WERI-Rb-1 (cell line): ENCODE measurements at regions not wholly inside any gene's neighbourhood (a gene's known extent, or its start where the extent isn't known, plus 50 kb on each side); places are given as distances from the start of the nearest gene placed in this dataset.

Source experiments
- DNase-seq: peaks from one replicate; pipeline ENCODE4 v3.0.0-alpha.2; 2020
- H3K27ac ChIP-seq: fragments of 250-450 bp; sonication (Bioruptor Pico); 2 replicates; pipeline ENCODE4 v1.5.1; 2020; ENCODE audit warnings: mild to moderate bottlenecking, moderate library complexity
- H3K27me3 ChIP-seq: fragments of 250-450 bp; sonication (Bioruptor Pico); 2 replicates; pipeline ENCODE4 v1.5.1; 2021; ENCODE audit warnings: mild to moderate bottlenecking, low read depth, moderate library complexity; ENCODE audit not compliant: insufficient read depth, severe bottlenecking
- H3K36me3 ChIP-seq: fragments of 250-450 bp; sonication (Bioruptor Pico); 2 replicates; pipeline ENCODE4 v1.5.1; 2020; ENCODE audit warnings: mild to moderate bottlenecking, moderate library complexity
- H3K4me3 ChIP-seq: 2 replicates; pipeline ENCODE4 v1.5.1; 2011; ENCODE audit warnings: low read depth, mild to moderate bottlenecking, control low read depth, low read length
- H3K9me3 ChIP-seq: fragments of 250-450 bp; sonication (Bioruptor Pico); 2 replicates; pipeline ENCODE4 v1.5.1; 2021; ENCODE audit warnings: mild to moderate bottlenecking, moderate library complexity; ENCODE audit not compliant: severe bottlenecking
- CTCF ChIP-seq: IDR thresholded peaks from 2 replicates; pipeline ENCODE4 v1.5.1; 2011; ENCODE audit warnings: low read depth, mild to moderate bottlenecking, control low read depth, inconsistent platforms, low read length

GRCh38 chr2:184463866-184464248 is 134.5 kb upstream of the ZNF804A start:
- no peak overlapping the region for H3K4me3 ChIP-seq
- H3K36me3 ChIP-seq: no peaks in the 10 kb centered on the region
- no peak for DNase-seq
- H3K27me3 ChIP-seq: no peaks in the 10 kb centered on the region
- H3K9me3 ChIP-seq: no peaks in the 10 kb centered on the region
- no peak overlapping the region for H3K27ac ChIP-seq
- TF ChIP-seq CTCF: no peak

- Histone ChIP-seq H3K9me3 (no peaks in the 10 kb centered on the region), H3K27ac (no peak overlapping the region), H3K36me3 (no peaks in the 10 kb centered on the region), H3K27me3 (no peaks in the 10 kb centered on the region), H3K4me3 (no peak overlapping the region)
- no peak for TF ChIP-seq CTCF
- DNase-seq: no peak
These were observed 129.5 kb upstream of the ZNF804A start for GRCh38 chr2:184468826-184469225.

- H3K4me3 ChIP-seq: no peak overlapping the region
These were observed 125.8 kb upstream of the ZNF804A start for GRCh38 chr2:184472481-184472880.

GRCh38 chr2:184481865-184482264 is 116.5 kb upstream of the ZNF804A start:
- no peak for DNase-seq
- TF ChIP-seq CTCF: no peak

More at GRCh38 chr2:184472481-184472880, 125.8 kb upstream of the ZNF804A start:
- Histone ChIP-seq H3K27me3 (no peaks in the 10 kb centered on the region), H3K36me3 (no peaks in the 10 kb centered on the region), H3K27ac (no peak overlapping the region), H3K9me3 (no peaks in the 10 kb centered on the region)
- DNase-seq: no peak
- no peak for TF ChIP-seq CTCF

GRCh38 chr2:184498936-184499335 is 99.4 kb upstream of the ZNF804A start:
- Histone ChIP-seq H3K27me3 (no peaks in the 10 kb centered on the region), H3K9me3 (no peaks in the 10 kb centered on the region), H3K27ac (no peak overlapping the region), H3K36me3 (no peaks in the 10 kb centered on the region), H3K4me3 (no peak overlapping the region)
- no peak for TF ChIP-seq CTCF
- DNase-seq: no peak

More at GRCh38 chr2:184481865-184482264, 116.5 kb upstream of the ZNF804A start:
- Histone ChIP-seq H3K36me3 (no peaks in the 10 kb centered on the region), H3K27me3 (no peaks in the 10 kb centered on the region), H3K4me3 (no peak overlapping the region), H3K27ac (no peak overlapping the region), H3K9me3 (no peaks in the 10 kb centered on the region)

DNA sequence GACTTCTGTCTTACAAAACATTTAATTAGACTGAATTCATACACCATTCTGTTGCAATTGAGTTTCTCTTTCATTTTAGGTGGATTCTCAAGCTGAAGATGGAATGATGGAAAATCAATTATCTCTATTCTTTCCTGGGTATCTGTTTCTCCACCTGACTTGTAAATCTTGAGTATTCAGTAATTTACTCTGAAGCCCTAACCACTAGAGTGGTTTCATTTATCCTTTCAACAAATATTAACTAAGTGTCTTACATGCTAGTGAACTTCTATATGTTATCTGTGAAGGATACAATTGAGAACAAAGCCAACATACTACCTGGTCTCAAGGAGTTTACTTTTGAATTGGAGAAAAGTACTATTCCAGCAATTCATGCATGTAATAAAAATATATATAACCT is 94.1 kb upstream of the ZNF804A start:
- TF ChIP-seq CTCF: no peak
- no peak for DNase-seq

More for the DNA sequence above, 94.1 kb upstream of the ZNF804A start:
- H3K36me3 ChIP-seq: no peaks in the 10 kb centered on the region
- no peak overlapping the region for H3K27ac ChIP-seq
- no peaks in the 10 kb centered on the region for H3K9me3 ChIP-seq
- no peak overlapping the region for H3K4me3 ChIP-seq
- H3K27me3 ChIP-seq: no peaks in the 10 kb centered on the region
